HEK293T (cell line): ENCODE measurements at regions not wholly inside any gene's neighbourhood (a gene's known extent, or its start where the extent isn't known, plus 50 kb on each side); places are given as distances from the start of the nearest gene placed in this dataset.

ENCODE experiments used
- ARNT ChIP-seq: fragments of 450-650 bp; IDR thresholded peaks from 2 replicates; pipeline ENCODE4 v1.6.1; 2017; ENCODE audit warnings: mild to moderate bottlenecking
- BHLHE40 ChIP-seq: fragments of 450-650 bp; IDR thresholded peaks from 2 replicates; pipeline ENCODE4 v1.6.1; 2016; ENCODE audit warnings: mild to moderate bottlenecking, moderate library complexity, borderline replicate concordance
- CTBP1 ChIP-seq: fragments of 450-650 bp; IDR thresholded peaks from 2 replicates; pipeline ENCODE4 v1.6.1; 2016; ENCODE audit warnings: borderline replicate concordance
- ELF4 ChIP-seq: fragments of 450-650 bp; IDR thresholded peaks from 2 replicates; pipeline ENCODE4 v1.6.1; 2017; ENCODE audit warnings: antibody characterized with exemption
- FOXA1 ChIP-seq: fragments of 450-650 bp; IDR thresholded peaks from 2 replicates; pipeline ENCODE4 v1.6.1; 2016; ENCODE audit warnings: mild to moderate bottlenecking
- FOXK2 ChIP-seq: fragments of 450-650 bp; IDR thresholded peaks from 2 replicates; pipeline ENCODE4 v1.6.1; 2016; ENCODE audit warnings: mild to moderate bottlenecking
- FOXM1 ChIP-seq: fragments of 450-650 bp; IDR thresholded peaks from 2 replicates; pipeline ENCODE4 v1.6.1; 2017; ENCODE audit warnings: mild to moderate bottlenecking, borderline replicate concordance
- LEF1 ChIP-seq: fragments of 450-650 bp; IDR thresholded peaks from 2 replicates; pipeline ENCODE4 v1.6.1; 2017; ENCODE audit warnings: mild to moderate bottlenecking, borderline replicate concordance
- NFRKB ChIP-seq: fragments of 450-650 bp; IDR thresholded peaks from 2 replicates; pipeline ENCODE4 v1.6.1; 2016; ENCODE audit warnings: mild to moderate bottlenecking, moderate library complexity
- PKNOX1 ChIP-seq: fragments of 450-650 bp; IDR thresholded peaks from 2 replicates; pipeline ENCODE4 v1.6.1; 2016
- SP1 ChIP-seq: fragments of 450-650 bp; IDR thresholded peaks from 2 replicates; pipeline ENCODE4 v1.6.1; 2017
- SUZ12 ChIP-seq: fragments of 450-650 bp; IDR thresholded peaks from 2 replicates; pipeline ENCODE4 v1.6.1; 2016; ENCODE audit warnings: mild to moderate bottlenecking
- TARDBP ChIP-seq: fragments of 450-650 bp; IDR thresholded peaks from 2 replicates; pipeline ENCODE4 v1.6.1; 2016

- TF ChIP-seq SUZ12 (no peak), FOXA1 (no peak), FOXM1 (no peak), BHLHE40 (no peak), LEF1 (no peak), FOXK2 (no peak), ELF4 (no peak), PKNOX1 (no peak), NFRKB (no peak), ARNT (no peak), TARDBP (no peak), CTBP1 (no peak), SP1 (no peak)
Observed at GRCh38 chr16:77553130-77553529, 118.3 kb upstream of the ADAMTS18 start.
